ENCODE measurements at regions not wholly inside any gene's neighbourhood (a gene's known extent, or its start where the extent isn't known, plus 50 kb on each side); places are given as distances from the start of the nearest gene placed in this dataset.
"Not testable (repeated sequence)": the region's sequence is repeated elsewhere in the genome, so short reads cannot be mapped to it uniquely, and the experiment has no call there.

DNA sequence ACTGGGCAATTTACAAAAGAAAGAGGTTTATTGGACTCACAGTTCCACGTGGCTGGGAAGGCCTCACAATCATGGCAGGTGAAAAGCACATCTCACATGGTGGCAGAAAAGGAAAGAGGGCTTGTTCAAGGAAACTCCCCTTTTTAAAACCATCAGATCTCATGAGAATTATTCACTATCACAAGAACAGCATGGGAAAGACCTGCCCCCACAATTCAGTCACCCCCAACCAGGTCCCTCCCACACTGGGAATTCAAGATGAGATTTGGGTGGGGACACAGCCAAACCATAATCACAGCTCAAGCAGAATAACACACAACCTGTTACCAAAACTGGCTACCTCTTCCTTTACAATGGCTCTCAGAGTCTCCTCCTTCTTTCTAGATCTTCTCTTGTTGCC is 85.5 kb downstream of the VCPKMT start:
- H3K4me1 Mint-ChIP-seq (ENCODE audit: low read depth); H3K27me3 Mint-ChIP-seq; H3K4me3 Mint-ChIP-seq; H3K9me3 Mint-ChIP-seq (ENCODE audit: low read depth): not testable (repeated sequence)
- Mint-ChIP-seq H3K27ac (peak overlapping the region; percentile 13), H3K36me3 (peaks cover 23% of the 10 kb centered on the region)

DNA sequence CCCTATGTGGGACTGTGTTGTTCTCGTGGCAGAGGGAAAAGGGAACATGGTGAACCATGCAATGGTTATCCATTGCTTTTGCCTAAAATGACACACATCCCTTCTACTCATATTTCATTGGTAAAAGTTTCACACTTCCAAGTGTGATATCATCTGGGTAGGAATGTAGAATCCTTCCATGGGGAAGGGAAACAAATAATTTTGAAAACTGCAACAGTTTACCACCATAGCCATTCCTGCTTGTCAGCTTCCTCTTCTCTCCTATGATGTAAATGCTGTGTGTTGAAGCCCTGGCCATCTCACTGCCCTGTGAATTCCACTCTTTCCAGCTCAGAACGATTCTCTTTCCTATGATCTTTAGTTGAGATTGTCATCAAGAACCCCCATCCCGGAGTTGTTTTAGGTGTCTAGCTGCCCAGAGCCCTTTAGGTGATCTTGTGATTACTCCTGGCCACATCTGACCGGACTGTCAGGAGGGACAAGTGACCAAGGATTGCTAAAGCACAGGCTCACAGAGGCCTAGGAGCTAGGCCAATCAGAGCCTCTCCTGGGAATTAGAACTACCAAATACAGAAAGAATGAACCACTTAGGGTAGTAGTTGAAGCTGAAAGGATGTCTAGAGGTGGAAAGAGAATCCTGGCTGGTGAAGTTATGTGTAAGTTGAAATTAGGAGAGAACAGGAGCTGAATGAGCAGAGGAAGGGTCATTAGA is 84.6 kb downstream of the VCPKMT start:
- Mint-ChIP-seq H3K4me3 (no peak overlapping the region), H3K9me3 (ENCODE audit: low read depth) (no peaks in the 10 kb centered on the region), H3K27me3 (no peaks in the 10 kb centered on the region), H3K27ac (peak overlapping the region; percentile 23), H3K36me3 (peaks cover 26% of the 10 kb centered on the region), H3K4me1 (ENCODE audit: low read depth) (peaks cover 12% of the 10 kb centered on the region)

DNA sequence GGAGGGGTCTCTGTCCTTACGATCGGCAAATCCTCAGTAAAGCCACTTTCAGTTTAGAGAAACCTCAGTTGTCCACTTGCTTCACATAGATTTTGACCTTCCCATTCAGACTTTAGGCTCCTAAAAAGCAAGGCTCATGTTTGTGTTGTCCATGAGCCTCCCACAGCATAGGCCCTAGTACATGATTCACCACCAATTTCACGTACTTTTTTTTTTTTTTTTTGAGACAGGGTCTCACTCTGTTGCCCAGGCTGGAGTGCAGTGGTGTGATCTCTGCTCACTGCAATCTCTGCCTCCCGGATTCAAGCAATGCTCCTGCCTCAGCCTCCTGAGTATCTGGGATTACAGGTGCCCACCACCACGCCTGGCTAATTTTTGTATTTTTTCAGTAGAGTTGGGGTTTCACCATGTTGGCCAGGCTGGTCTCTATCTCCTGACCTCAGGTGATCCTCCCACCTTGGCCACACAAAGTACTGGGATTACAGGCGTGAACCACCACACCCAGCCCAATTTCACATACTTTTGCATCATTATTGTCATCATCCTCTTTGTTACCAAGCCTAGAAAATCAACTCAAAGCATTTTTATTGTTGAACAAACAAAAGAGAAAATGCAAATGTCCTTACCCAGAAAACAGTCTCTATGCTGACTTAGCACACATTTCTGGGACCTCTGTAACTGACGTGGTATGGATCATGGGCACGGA is 83.8 kb downstream of the VCPKMT start:
- not testable (repeated sequence) for H3K4me3 Mint-ChIP-seq; H3K27me3 Mint-ChIP-seq; H3K27ac Mint-ChIP-seq; H3K9me3 Mint-ChIP-seq (ENCODE audit: low read depth)
- Mint-ChIP-seq H3K4me1 (ENCODE audit: low read depth) (peaks cover 14% of the 10 kb centered on the region), H3K36me3 (peaks cover 24% of the 10 kb centered on the region)

- no peaks in the 10 kb centered on the region for H3K27me3 Mint-ChIP-seq
- H3K4me3 Mint-ChIP-seq = no peak overlapping the region
- peaks cover 39% of the 10 kb centered on the region for H3K4me1 Mint-ChIP-seq (ENCODE audit: low read depth)
- H3K36me3 Mint-ChIP-seq = peaks cover 25% of the 10 kb centered on the region
- H3K9me3 Mint-ChIP-seq (ENCODE audit: low read depth) = no peaks in the 10 kb centered on the region
- no peak overlapping the region for H3K27ac Mint-ChIP-seq
Observed at GRCh38 chr14:50035214-50035613, 81.2 kb downstream of the VCPKMT start.

DNA sequence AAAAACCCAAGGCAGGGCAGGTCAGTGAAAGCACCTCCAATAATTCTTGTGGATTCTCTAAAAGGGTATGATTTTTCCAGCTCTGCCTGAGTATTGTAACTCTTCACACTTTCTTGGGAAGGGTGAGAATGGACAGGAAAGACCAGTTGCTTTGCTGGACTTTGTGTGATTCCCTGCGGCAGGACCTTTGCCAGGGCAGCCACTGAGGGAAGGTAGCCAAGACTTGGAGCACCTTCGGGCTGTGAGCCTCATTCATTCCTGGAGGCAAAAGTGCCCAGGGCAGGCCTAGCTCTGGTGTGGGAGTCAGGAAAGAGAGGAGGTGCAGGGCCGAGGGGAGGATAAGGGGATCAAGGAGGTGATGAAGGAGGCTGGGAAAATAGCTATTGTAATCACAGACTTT is 80.2 kb downstream of the VCPKMT start:
- peaks cover 19% of the 10 kb centered on the region for H3K36me3 Mint-ChIP-seq
- no peak overlapping the region for H3K4me3 Mint-ChIP-seq
- H3K27ac Mint-ChIP-seq = no peak overlapping the region
- H3K27me3 Mint-ChIP-seq = no peaks in the 10 kb centered on the region
- H3K4me1 Mint-ChIP-seq (ENCODE audit: low read depth) = peaks cover 46% of the 10 kb centered on the region
- no peaks in the 10 kb centered on the region for H3K9me3 Mint-ChIP-seq (ENCODE audit: low read depth)

DNA sequence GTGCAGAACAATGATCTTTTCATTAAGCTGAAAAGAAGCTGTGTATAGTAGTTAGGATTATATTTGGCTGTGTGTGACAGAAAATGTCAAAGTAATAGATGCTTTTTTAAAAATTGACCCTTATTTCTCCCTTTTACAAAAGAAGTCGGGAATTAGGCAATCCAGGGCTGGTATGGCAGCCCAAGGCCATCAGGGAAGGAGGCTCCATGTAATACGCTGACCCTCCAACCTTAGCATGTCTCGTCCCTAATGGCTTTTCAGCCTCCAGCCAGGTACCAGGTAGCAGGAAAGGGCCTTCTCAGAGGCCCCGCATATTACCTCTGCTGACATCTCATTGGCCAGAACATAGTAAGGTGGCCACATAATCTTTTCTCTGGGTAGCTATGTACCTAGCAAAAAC is 79.7 kb downstream of the VCPKMT start:
- H3K4me1 Mint-ChIP-seq (ENCODE audit: low read depth) = peaks cover 48% of the 10 kb centered on the region
- H3K36me3 Mint-ChIP-seq = peaks cover 15% of the 10 kb centered on the region
- H3K4me3 Mint-ChIP-seq = no peak overlapping the region

GRCh38 chr14:50037240-50037639 is 79.1 kb downstream of the VCPKMT start:
- Mint-ChIP-seq H3K27me3 (no peaks in the 10 kb centered on the region), H3K36me3 (peaks cover 13% of the 10 kb centered on the region), H3K4me1 (ENCODE audit: low read depth) (peaks cover 52% of the 10 kb centered on the region), H3K4me3 (no peak overlapping the region), H3K27ac (peak overlapping the region; percentile 10), H3K9me3 (ENCODE audit: low read depth) (no peaks in the 10 kb centered on the region)

More for the DNA sequence above, 79.7 kb downstream of the VCPKMT start:
- Mint-ChIP-seq H3K27ac (no peak overlapping the region), H3K9me3 (ENCODE audit: low read depth) (no peaks in the 10 kb centered on the region), H3K27me3 (no peaks in the 10 kb centered on the region)

GRCh38 chr14:50037852-50038251 is 78.5 kb downstream of the VCPKMT start:
- peaks cover 54% of the 10 kb centered on the region for H3K4me1 Mint-ChIP-seq (ENCODE audit: low read depth)
- peak overlapping the region; percentile 46 for H3K4me3 Mint-ChIP-seq

DNA sequence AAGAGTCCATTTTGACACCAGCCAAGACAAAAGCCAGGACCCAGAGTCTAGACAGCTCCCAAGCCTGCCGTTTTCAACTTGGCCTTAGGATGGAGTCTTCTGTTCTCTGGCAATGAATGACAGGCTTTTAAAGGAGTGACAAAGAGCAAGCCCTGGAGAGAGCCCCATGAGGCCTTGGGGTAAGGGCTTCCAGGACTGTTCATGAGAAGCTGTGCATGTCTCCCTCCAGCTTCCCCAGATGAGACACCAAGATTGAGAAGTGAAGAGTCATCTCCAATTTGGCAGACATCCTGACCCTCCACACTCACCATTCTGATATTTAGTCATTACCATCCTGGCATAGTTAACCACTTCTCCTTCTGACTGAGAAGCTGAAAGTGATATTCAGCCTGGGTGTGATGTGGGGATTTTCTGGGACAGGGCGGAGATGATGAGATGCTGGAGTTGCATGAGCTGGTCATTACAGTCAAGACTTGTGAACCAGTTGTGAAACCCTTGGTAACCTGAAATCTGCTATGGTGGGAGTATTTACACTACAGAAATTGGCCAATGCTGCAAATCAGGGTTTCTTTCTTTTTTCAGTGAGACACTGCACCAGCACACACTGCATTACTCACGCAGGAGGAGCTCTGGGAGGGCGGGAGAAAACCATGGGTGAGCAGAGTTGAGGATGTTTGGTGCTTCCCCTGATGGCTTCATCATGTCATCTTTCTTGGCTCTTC is 77.8 kb downstream of the VCPKMT start:
- H3K27me3 Mint-ChIP-seq = no peaks in the 10 kb centered on the region
- H3K36me3 Mint-ChIP-seq = peaks cover 13% of the 10 kb centered on the region
- peaks cover 56% of the 10 kb centered on the region for H3K4me1 Mint-ChIP-seq (ENCODE audit: low read depth)

More at GRCh38 chr14:50037852-50038251, 78.5 kb downstream of the VCPKMT start:
- Mint-ChIP-seq H3K9me3 (ENCODE audit: low read depth) (no peaks in the 10 kb centered on the region), H3K36me3 (peaks cover 13% of the 10 kb centered on the region), H3K27ac (peak overlapping the region; percentile 97), H3K27me3 (no peaks in the 10 kb centered on the region)

GRCh38 chr14:50039120-50039517 is 77.3 kb downstream of the VCPKMT start:
- Mint-ChIP-seq H3K4me3 (peak overlapping the region; percentile 79), H3K36me3 (peaks cover 13% of the 10 kb centered on the region), H3K4me1 (ENCODE audit: low read depth) (peaks cover 58% of the 10 kb centered on the region), H3K27me3 (no peaks in the 10 kb centered on the region), H3K27ac (peak overlapping the region; percentile 97), H3K9me3 (ENCODE audit: low read depth) (no peaks in the 10 kb centered on the region)

More for the DNA sequence above, 77.8 kb downstream of the VCPKMT start:
- Mint-ChIP-seq H3K27ac (peak overlapping the region; percentile 97), H3K4me3 (peak overlapping the region; percentile 79), H3K9me3 (ENCODE audit: low read depth) (no peaks in the 10 kb centered on the region)

DNA sequence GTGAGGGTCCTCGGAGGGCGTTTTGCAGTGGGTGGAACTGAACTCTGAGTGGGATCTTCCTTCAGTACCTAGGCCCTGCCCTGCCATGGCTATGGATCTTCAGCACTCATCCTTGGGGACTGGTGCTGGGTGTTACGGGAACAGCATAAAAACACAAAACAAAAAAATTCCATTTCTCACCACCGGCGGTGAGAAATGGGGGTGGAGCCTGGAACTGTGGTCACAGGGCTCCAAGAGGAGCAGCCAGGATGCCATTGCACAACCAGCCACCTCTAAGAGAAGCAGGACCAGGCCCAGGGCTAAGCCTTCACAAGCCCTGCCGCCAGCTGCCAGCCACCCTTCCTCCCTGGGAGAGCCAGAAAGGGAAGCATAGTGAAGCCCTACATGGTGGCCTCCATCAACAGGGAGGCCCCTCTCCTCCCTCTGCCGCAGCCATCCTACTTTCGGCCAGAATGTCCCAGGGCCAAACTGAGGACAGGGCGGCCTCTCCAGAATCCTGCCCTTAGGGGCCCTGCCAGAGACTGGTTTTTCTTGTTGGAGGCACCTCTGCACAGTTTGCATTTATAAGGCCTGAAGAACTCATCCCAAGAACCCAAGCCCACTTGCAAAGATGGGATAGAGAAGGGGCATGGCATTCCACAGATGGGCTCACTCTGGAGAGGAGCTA is 76.5 kb downstream of the VCPKMT start:
- H3K36me3 Mint-ChIP-seq = peaks cover 13% of the 10 kb centered on the region
- H3K4me3 Mint-ChIP-seq = peak overlapping the region; percentile 85
- H3K4me1 Mint-ChIP-seq (ENCODE audit: low read depth) = peaks cover 63% of the 10 kb centered on the region
- H3K27me3 Mint-ChIP-seq = no peaks in the 10 kb centered on the region
- H3K27ac Mint-ChIP-seq = peak overlapping the region; percentile 99
- H3K9me3 Mint-ChIP-seq (ENCODE audit: low read depth) = no peaks in the 10 kb centered on the region

GRCh38 chr14:50040401-50040775 is 76.0 kb downstream of the VCPKMT start:
- no peaks in the 10 kb centered on the region for H3K27me3 Mint-ChIP-seq
- peak overlapping the region; percentile 99 for H3K27ac Mint-ChIP-seq

GRCh38 chr14:50040895-50041465 is 75.4 kb downstream of the VCPKMT start:
- Mint-ChIP-seq H3K36me3 (peaks cover 19% of the 10 kb centered on the region), H3K27ac (peak overlapping the region; percentile 99), H3K9me3 (ENCODE audit: low read depth) (peaks cover 5% of the 10 kb centered on the region), H3K4me1 (ENCODE audit: low read depth) (peaks cover 74% of the 10 kb centered on the region), H3K27me3 (no peaks in the 10 kb centered on the region), H3K4me3 (peak overlapping the region; percentile 85)

More at GRCh38 chr14:50040401-50040775, 76.0 kb downstream of the VCPKMT start:
- peaks cover 68% of the 10 kb centered on the region for H3K4me1 Mint-ChIP-seq (ENCODE audit: low read depth)
- no peaks in the 10 kb centered on the region for H3K9me3 Mint-ChIP-seq (ENCODE audit: low read depth)
- peak overlapping the region; percentile 85 for H3K4me3 Mint-ChIP-seq
- peaks cover 13% of the 10 kb centered on the region for H3K36me3 Mint-ChIP-seq

DNA sequence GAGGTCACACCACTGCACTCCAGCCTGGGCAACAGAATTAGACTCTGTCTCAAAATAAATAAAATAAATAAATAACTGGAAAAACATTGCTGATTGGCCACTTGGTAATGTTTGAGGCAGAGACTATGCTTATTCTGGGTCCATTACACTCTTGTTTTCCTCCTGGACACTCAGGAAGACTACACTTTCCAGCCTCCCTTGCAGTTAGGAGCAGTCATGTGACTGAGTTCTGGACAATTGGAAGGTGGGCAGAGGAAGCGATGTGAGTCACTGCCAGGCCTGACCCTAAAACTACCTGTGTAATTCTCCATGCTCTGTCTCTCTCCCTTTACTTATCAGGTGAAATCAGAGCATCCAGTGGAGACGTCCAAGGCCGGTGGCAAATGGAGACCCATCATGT is 74.4 kb downstream of the VCPKMT start:
- Mint-ChIP-seq H3K4me1 (ENCODE audit: low read depth) (peaks cover 79% of the 10 kb centered on the region), H3K36me3 (peaks cover 21% of the 10 kb centered on the region), H3K27me3 (no peaks in the 10 kb centered on the region), H3K4me3 (no peak overlapping the region), H3K9me3 (ENCODE audit: low read depth) (peaks cover 6% of the 10 kb centered on the region), H3K27ac (peak overlapping the region; percentile 64)
